A549 (cell line): ENCODE measurements at regions not wholly inside any gene's neighbourhood (a gene's known extent, or its start where the extent isn't known, plus 50 kb on each side); places are given as distances from the start of the nearest gene placed in this dataset.

Experiments used
- ATAC-seq, 2 experiments: fragments of 200-7000 bp in 1 of 2; fragments of >200 bp in 1 of 2; cut with Nextera tagmentation in 1 of 2; cut with Tn5 transposase in 1 of 2; 3 replicates each; pipeline versions ENCODE4 v1.8.0 to v1.9.1; 2018 to 2020; ENCODE audit warnings: mild to moderate bottlenecking in 1 of 2, moderate library complexity in 1 of 2
- CTCF ChIA-PET: fragments of 300-600 bp; sonication (Branson Sonifier 250); formaldehyde crosslinking; extraction: SDS; loops from one replicate; lab custom pipeline; 2021; ENCODE audit warnings: antibody characterized with exemption, inconsistent platforms; lab: Yijun Ruan, JAX
- POLR2A ChIA-PET: fragments of 350-600 bp; formaldehyde crosslinking; extraction: SDS; loops from one replicate; lab custom pipeline; 2021; ENCODE audit warnings: antibody characterized with exemption, inconsistent platforms; lab: Yijun Ruan, JAX
- DNase-seq, 2 experiments: peaks; one replicate each; pipeline versions ENCODE4 v3.0.0 to v3.0.0-alpha.2; 2011 to 2016; ENCODE audit warnings: low read depth in 1 of 2, low spot score in 1 of 2
- FAIRE-seq: peaks from 2 replicates; lab custom pipeline; 2011; peaks lifted over from hg19 to GRCh38; lab: Jason Lieb, UNC
- H3K27ac ChIP-seq, 2 experiments: fragments of >200 bp; sonication (Bioruptor Twin); formaldehyde crosslinking; 3 replicates each; pipeline ENCODE4 v1.5.1; 2016 to 2017
- H3K4me1 ChIP-seq: fragments of >200 bp; sonication (Bioruptor Twin); formaldehyde crosslinking; 3 replicates; pipeline ENCODE4 v1.6.1; 2016
- H3K4me2 ChIP-seq: fragments of >200 bp; sonication (Bioruptor Twin); formaldehyde crosslinking; 3 replicates; pipeline ENCODE4 v1.6.1; 2016
- H3K4me3 ChIP-seq: fragments of >200 bp; sonication (Bioruptor Twin); formaldehyde crosslinking; 3 replicates; pipeline ENCODE4 v1.5.1; 2016
- H3K9me3 ChIP-seq: fragments of >200 bp; sonication (Bioruptor Twin); formaldehyde crosslinking; 3 replicates; pipeline ENCODE4 v1.6.1; 2016
- CBX2 ChIP-seq: fragments of 200-600 bp; sonication (generic); IDR thresholded peaks from 2 replicates; pipeline ENCODE4 v1.6.1; 2016; ENCODE audit warnings: low read depth, mild to moderate bottlenecking, borderline replicate concordance
- CEBPB ChIP-seq, 2 experiments: fragments of >200 bp in 1 of 2; sonication (Bioruptor Twin) in 1 of 2; formaldehyde crosslinking in 1 of 2; IDR thresholded peaks; 2 replicates each; pipeline ENCODE4 v1.6.1; 2012 to 2016
- CTCF ChIP-seq: fragments of >200 bp; sonication (Bioruptor Twin); formaldehyde crosslinking; IDR thresholded peaks from 3 replicates; pipeline ENCODE4 v1.5.1; 2016
- FOSL2 ChIP-seq, 2 experiments: fragments of 450-650 bp in 1 of 2; fragments of >200 bp in 1 of 2; sonication (Bioruptor Twin) in 1 of 2; formaldehyde crosslinking; IDR thresholded peaks; 2 replicates each; pipeline versions ENCODE4 v1.5.0 to v1.6.1; 2016 to 2020; ENCODE audit warnings: mild to moderate bottlenecking in 1 of 2, moderate library complexity in 1 of 2
- GATA3 ChIP-seq: IDR thresholded peaks from 2 replicates; pipeline ENCODE4 v1.6.1; 2012; ENCODE audit warnings: borderline replicate concordance
- HDAC2 ChIP-seq: fragments of 200-600 bp; sonication (generic); IDR thresholded peaks from 2 replicates; pipeline ENCODE4 v1.6.1; 2016
- HES2 ChIP-seq: fragments of >200 bp; sonication (Bioruptor Twin); formaldehyde crosslinking; IDR thresholded peaks from 2 replicates; pipeline ENCODE4 v1.6.1; 2016
- HOXB5 ChIP-seq: fragments of 250-450 bp; sonication (Bioruptor Pico); IDR thresholded peaks from 2 replicates; pipeline ENCODE4 v1.5.0; 2020; ENCODE audit warnings: mild to moderate bottlenecking, moderate library complexity
- JUN ChIP-seq, 2 experiments: fragments of >200 bp; sonication (Bioruptor Twin); formaldehyde crosslinking; IDR thresholded peaks; 2 replicates in 1 of 2; 3 replicates in 1 of 2; pipeline ENCODE4 v1.6.1; 2016 to 2017
- JUNB ChIP-seq: fragments of >200 bp; sonication (Bioruptor Twin); formaldehyde crosslinking; IDR thresholded peaks from 2 replicates; pipeline ENCODE4 v1.6.1; 2016
- KDM1A ChIP-seq: fragments of 200-600 bp; sonication (generic); IDR thresholded peaks from 2 replicates; pipeline ENCODE4 v1.6.1; 2016; ENCODE audit warnings: low read depth, mild to moderate bottlenecking
- MAFK ChIP-seq: fragments of 450-650 bp; IDR thresholded peaks from 2 replicates; pipeline ENCODE4 v1.6.1; 2014; ENCODE audit not compliant: partially characterized antibody
- MAX ChIP-seq: IDR thresholded peaks from 2 replicates; pipeline ENCODE4 v1.6.1; 2012
- MAZ ChIP-seq: fragments of 150-350 bp; IDR thresholded peaks from 2 replicates; pipeline ENCODE4 v1.6.1; 2014; ENCODE audit warnings: antibody characterized with exemption, low read depth, low read length, borderline replicate concordance
- NFE2L2 ChIP-seq: fragments of 150-350 bp; conservative IDR thresholded peaks from 2 replicates; pipeline ENCODE4 v1.6.1; 2014; ENCODE audit warnings: low read length
- NPAS2 ChIP-seq: fragments of 250-450 bp; sonication (Bioruptor Pico); IDR thresholded peaks from 2 replicates; pipeline ENCODE4 v1.8.0; 2022; ENCODE audit warnings: mild to moderate bottlenecking, moderate library complexity, borderline replicate concordance
- PBX3 ChIP-seq: IDR thresholded peaks from 2 replicates; pipeline ENCODE4 v1.6.1; 2012
- PHF8 ChIP-seq: fragments of 200-600 bp; sonication (generic); IDR thresholded peaks from 2 replicates; pipeline ENCODE4 v1.6.1; 2016; ENCODE audit warnings: low read depth, mild to moderate bottlenecking, antibody characterized with exemption, moderate library complexity, borderline replicate concordance
- POLR2AphosphoS2 ChIP-seq: conservative IDR thresholded peaks from 2 replicates; pipeline ENCODE4 v1.6.1; 2012; ENCODE audit warnings: low read length, improper control_type of control experiment, inconsistent platforms
- RAD21 ChIP-seq, 2 experiments: fragments of >200 bp in 1 of 2; sonication (Bioruptor Twin) in 1 of 2; formaldehyde crosslinking in 1 of 2; IDR thresholded peaks in 1 of 2; conservative IDR thresholded peaks in 1 of 2; 2 replicates in 1 of 2; 3 replicates in 1 of 2; pipeline ENCODE4 v1.6.1; 2012 to 2018; ENCODE audit warnings: inconsistent platforms in 1 of 2
- RARB ChIP-seq: fragments of 250-450 bp; sonication (Bioruptor Pico); IDR thresholded peaks from 2 replicates; pipeline ENCODE4 v1.8.0; 2021; ENCODE audit warnings: mild to moderate bottlenecking, moderate library complexity
- RCOR1 ChIP-seq: fragments of 150-350 bp; IDR thresholded peaks from 2 replicates; pipeline ENCODE4 v1.6.1; 2014; ENCODE audit warnings: antibody characterized with exemption, low read length, low read depth
- SMC3 ChIP-seq: fragments of >200 bp; sonication (Bioruptor Twin); formaldehyde crosslinking; IDR thresholded peaks from 3 replicates; pipeline ENCODE4 v1.6.1; 2018; ENCODE audit warnings: inconsistent platforms
- SREBF2 ChIP-seq: fragments of 450-650 bp; IDR thresholded peaks from 2 replicates; pipeline ENCODE4 v1.6.1; 2014; ENCODE audit warnings: mild to moderate bottlenecking, moderate library complexity
- TFCP2L1 ChIP-seq: fragments of 250-450 bp; sonication (Bioruptor Pico); IDR thresholded peaks from 2 replicates; pipeline ENCODE4 v1.5.0; 2021; ENCODE audit warnings: mild to moderate bottlenecking
- USF2 ChIP-seq: fragments of 450-650 bp; IDR thresholded peaks from 2 replicates; pipeline ENCODE4 v1.6.1; 2014; ENCODE audit warnings: antibody characterized with exemption
- ZC3H11A ChIP-seq: fragments of 450-650 bp; IDR thresholded peaks from 2 replicates; pipeline ENCODE4 v1.6.1; 2014; ENCODE audit warnings: antibody characterized with exemption, mild to moderate bottlenecking
- ZNF302 ChIP-seq: fragments of 250-450 bp; sonication (Bioruptor Pico); IDR thresholded peaks from 2 replicates; pipeline ENCODE4 v1.9.0; 2021; ENCODE audit warnings: inconsistent platforms, mild to moderate bottlenecking, moderate library complexity
- ZSCAN20 ChIP-seq: fragments of 250-450 bp; sonication (Bioruptor Pico); IDR thresholded peaks from 2 replicates; pipeline ENCODE4 v1.8.0; 2022; ENCODE audit warnings: mild to moderate bottlenecking, moderate library complexity
- WGBS: methylation state at CpG from one replicate; pipeline ENCODE4 v1.1.6; 2017; ENCODE audit errors: missing lambda C conversion rate; 5-methylcytosine and 5-hydroxymethylcytosine counted together

GRCh38 chr3:124133366-124133940 lies 141.5 kb upstream of the ROPN1 start:
- TF ChIP-seq USF2 = no peak
- no peak for TF ChIP-seq FOSL2 (IDR thresholded peaks at IDR 0.05)
- no peak for TF ChIP-seq FOSL2 (CRISPR knock-in tag; IDR thresholded peaks at IDR 0.05)
- TF ChIP-seq MAFK = no peak
- TF ChIP-seq, all 56 proteins: peak for 0
- POLR2A ChIA-PET = no interaction called here
- ATAC-seq (no peak), FAIRE-seq (no peak), DNase-seq (no peak)
- Histone ChIP-seq H3K4me3 (no peak overlapping the region), H3K4me1 (no peaks in the 10 kb centered on the region; the same call in 2 of the 3 replicates), H3K27ac (no peak overlapping the region), H3K4me2 (no peak overlapping the region), H3K9me3 (no peaks in the 10 kb centered on the region)
- 30% methylated on average over 6 of the region's 6 CpGs for WGBS
- CTCF ChIA-PET = interaction anchor here (1.0 kb wide), 1 partner anchor 23 kb away, joined by 3 read pairs; no protein-coding TSS in a partner anchor

- Histone ChIP-seq H3K4me1 (no peaks in the 10 kb centered on the region), H3K9me3 (no peaks in the 10 kb centered on the region), H3K27ac (no peak overlapping the region), H3K4me2 (no peak overlapping the region), H3K4me3 (no peak overlapping the region)
- ChIA-PET CTCF (no interaction called here), POLR2A (no interaction called here)
- DNase-seq = no peak
- no peak for FAIRE-seq
- TF ChIP-seq HOXB5 (no peak), TFCP2L1 (CRISPR knock-in tag) (no peak), NFE2L2 (no peak), ZNF302 (CRISPR knock-in tag) (no peak), MAZ (no peak), JUN (IDR thresholded peaks at IDR 0.05) (no peak), CBX2 (no peak), FOSL2 (IDR thresholded peaks at IDR 0.05) (no peak), FOSL2 (CRISPR knock-in tag; IDR thresholded peaks at IDR 0.05) (no peak), SMC3 (no peak), POLR2AphosphoS2 (no peak), CTCF (no peak), PBX3 (no peak), JUNB (no peak), GATA3 (no peak), PHF8 (no peak), CEBPB (IDR thresholded peaks at IDR 0.05) (no peak), SREBF2 (no peak)
- no peak for ATAC-seq
Measured at GRCh38 chr3:124137216-124137615, 145.3 kb upstream of the ROPN1 start.

- Histone ChIP-seq H3K4me2 (no peak overlapping the region), H3K4me3 (no peak overlapping the region), H3K4me1 (no peaks in the 10 kb centered on the region), H3K9me3 (no peaks in the 10 kb centered on the region), H3K27ac (no peak overlapping the region)
- ChIA-PET POLR2A (no interaction called here), CTCF (no interaction called here)
- ATAC-seq (no peak), DNase-seq (no peak), FAIRE-seq (no peak)
- TF ChIP-seq ZSCAN20 (CRISPR knock-in tag) = no peak
- no peak for TF ChIP-seq HDAC2
- TF ChIP-seq HES2 = no peak
- no peak for TF ChIP-seq RAD21 (conservative IDR thresholded peaks at IDR 0.05 in 1 of 2, IDR thresholded peaks at IDR 0.05 in 1 of 2)
- TF ChIP-seq RARB (CRISPR knock-in tag) = no peak
- TF ChIP-seq GATA3 = no peak
- TF ChIP-seq NPAS2 (CRISPR knock-in tag) = no peak
- no peak for TF ChIP-seq ZC3H11A
- no peak for TF ChIP-seq KDM1A
- TF ChIP-seq CTCF = no peak
- no peak for TF ChIP-seq MAX
- no peak for TF ChIP-seq RCOR1
- TF ChIP-seq PHF8 = no peak
Measured at GRCh38 chr3:124138148-124138547, 146.2 kb upstream of the ROPN1 start.
